HL-60 (cell line): ENCODE measurements at regions not wholly inside any gene's neighbourhood (a gene's known extent, or its start where the extent isn't known, plus 50 kb on each side); places are given as distances from the start of the nearest gene placed in this dataset.

ENCODE experiments used
- DNase-seq, 2 experiments: peaks; one replicate each; pipeline ENCODE4 v3.0.0-alpha.2; 2010 to 2020; ENCODE audit warnings: low read depth in 1 of 2, low spot score in 1 of 2
- H3K27ac ChIP-seq: fragments of 250-450 bp; sonication (Bioruptor Pico); replicated peaks from 2 replicates; pipeline ENCODE4 v1.5.1; 2020; ENCODE audit warnings: mild to moderate bottlenecking, moderate library complexity
- H3K27me3 ChIP-seq: fragments of 250-450 bp; sonication (Bioruptor Pico); 2 replicates; pipeline ENCODE4 v1.5.1; 2021; ENCODE audit warnings: mild to moderate bottlenecking, moderate library complexity; ENCODE audit not compliant: insufficient read depth, poor library complexity, severe bottlenecking
- H3K4me3 ChIP-seq: replicated peaks from 2 replicates; pipeline ENCODE4 v1.5.1; 2011; ENCODE audit warnings: mild to moderate bottlenecking, control low read depth, low read length; ENCODE audit not compliant: insufficient read depth
- CTCF ChIP-seq: IDR thresholded peaks from one replicate; pipeline ENCODE4 v1.5.1; 2011; ENCODE audit warnings: low read length, control low read depth, inconsistent platforms; ENCODE audit not compliant: insufficient read depth
- GABPA ChIP-seq: IDR thresholded peaks from 2 replicates; pipeline ENCODE4 v1.6.1; 2012; ENCODE audit warnings: low read depth
- POLR2AphosphoS5 ChIP-seq: IDR thresholded peaks from 2 replicates; pipeline ENCODE4 v1.6.1; 2012; ENCODE audit warnings: low read depth
- REST ChIP-seq: IDR thresholded peaks from 2 replicates; pipeline ENCODE4 v1.6.1; 2012; ENCODE audit warnings: low read depth; ENCODE audit not compliant: insufficient replicate concordance
- SPI1 ChIP-seq: IDR thresholded peaks from 2 replicates; pipeline ENCODE4 v1.6.1; 2012; ENCODE audit warnings: low read depth, mild to moderate bottlenecking, borderline replicate concordance

GRCh38 chr15:69583626-69584025 is 131.0 kb downstream of the RPLP1 start:
- Histone ChIP-seq H3K4me3 (no peak overlapping the region), H3K27me3 (no peaks in the 10 kb centered on the region), H3K27ac (peak overlapping the region; percentile 55)
- TF ChIP-seq CTCF (no peak), SPI1 (peak; percentile 16; the same call in 1 of the 2 replicates), POLR2AphosphoS5 (peak; percentile 47)
- peak in 1 of 2 experiments; percentile 65 for DNase-seq

- DNase-seq = no peak
- TF ChIP-seq GABPA (no peak), SPI1 (no peak), CTCF (no peak), REST (no peak), POLR2AphosphoS5 (no peak)
- Histone ChIP-seq H3K27me3 (no peaks in the 10 kb centered on the region), H3K27ac (no peak overlapping the region), H3K4me3 (no peak overlapping the region)
Observed at GRCh38 chr15:69585937-69586336, 133.3 kb downstream of the RPLP1 start.

GRCh38 chr15:69586721-69587120 is 134.1 kb downstream of the RPLP1 start:
- Histone ChIP-seq H3K27me3 (no peaks in the 10 kb centered on the region), H3K4me3 (no peak overlapping the region), H3K27ac (no peak overlapping the region)
- DNase-seq = no peak
- TF ChIP-seq GABPA = no peak
- TF ChIP-seq CTCF = no peak

GRCh38 chr15:69587723-69588426 is 135.3 kb downstream of the RPLP1 start:
- DNase-seq = no peak
- H3K4me3 ChIP-seq = no peak overlapping the region
- TF ChIP-seq SPI1 (no peak), GABPA (no peak), POLR2AphosphoS5 (no peak), REST (no peak), CTCF (no peak)

More at GRCh38 chr15:69587723-69588426, 135.3 kb downstream of the RPLP1 start:
- Histone ChIP-seq H3K27ac (no peak overlapping the region), H3K27me3 (no peaks in the 10 kb centered on the region)
